ENCODE measurements at regions not wholly inside any gene's neighbourhood (a gene's known extent, or its start where the extent isn't known, plus 50 kb on each side); places are given as distances from the start of the nearest gene placed in this dataset.

DNA sequence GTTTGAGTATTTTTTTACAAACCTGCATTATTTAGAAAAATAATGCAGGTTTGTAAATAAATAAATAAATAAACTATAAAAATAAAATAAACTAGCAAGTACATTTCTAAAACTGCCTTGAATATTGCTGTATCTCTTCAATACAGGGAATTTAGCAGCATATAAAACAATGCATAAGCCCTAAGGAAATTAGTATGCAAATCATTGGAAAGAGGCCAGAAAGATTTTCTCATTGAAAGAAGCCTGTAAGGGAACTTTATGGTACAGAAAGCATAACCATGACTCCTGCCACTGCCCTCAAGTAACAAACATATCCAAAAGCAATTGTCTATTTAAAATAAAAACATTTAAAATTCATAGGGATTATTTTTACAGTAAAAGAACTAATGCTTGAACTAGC is 387.3 kb downstream of the HINT1 start:
- TF ChIP-seq, protein P1, sequence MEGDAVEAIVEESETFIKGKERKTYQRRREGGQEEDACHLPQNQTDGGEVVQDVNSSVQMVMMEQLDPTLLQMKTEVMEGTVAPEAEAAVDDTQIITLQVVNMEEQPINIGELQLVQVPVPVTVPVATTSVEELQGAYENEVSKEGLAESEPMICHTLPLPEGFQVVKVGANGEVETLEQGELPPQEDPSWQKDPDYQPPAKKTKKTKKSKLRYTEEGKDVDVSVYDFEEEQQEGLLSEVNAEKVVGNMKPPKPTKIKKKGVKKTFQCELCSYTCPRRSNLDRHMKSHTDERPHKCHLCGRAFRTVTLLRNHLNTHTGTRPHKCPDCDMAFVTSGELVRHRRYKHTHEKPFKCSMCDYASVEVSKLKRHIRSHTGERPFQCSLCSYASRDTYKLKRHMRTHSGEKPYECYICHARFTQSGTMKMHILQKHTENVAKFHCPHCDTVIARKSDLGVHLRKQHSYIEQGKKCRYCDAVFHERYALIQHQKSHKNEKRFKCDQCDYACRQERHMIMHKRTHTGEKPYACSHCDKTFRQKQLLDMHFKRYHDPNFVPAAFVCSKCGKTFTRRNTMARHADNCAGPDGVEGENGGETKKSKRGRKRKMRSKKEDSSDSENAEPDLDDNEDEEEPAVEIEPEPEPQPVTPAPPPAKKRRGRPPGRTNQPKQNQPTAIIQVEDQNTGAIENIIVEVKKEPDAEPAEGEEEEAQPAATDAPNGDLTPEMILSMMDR (IDR thresholded peaks at IDR 0.05), result no peak
- TF ChIP-seq MXI1 (IDR thresholded peaks at IDR 0.05; ENCODE audit: low read depth, low read length), result no peak
- no peak for TF ChIP-seq POLR2AphosphoS5 (IDR thresholded peaks at IDR 0.05; ENCODE audit: low read depth, low read length)
- no peak for TF ChIP-seq USF1 (IDR thresholded peaks at IDR 0.05; ENCODE audit: borderline replicate concordance, low read depth)
- TF ChIP-seq TCF12 (IDR thresholded peaks at IDR 0.05), result no peak
- no peak for TF ChIP-seq RAD21 (IDR thresholded peaks at IDR 0.05; ENCODE audit: low read length)
- no peak for TF ChIP-seq YY1 (IDR thresholded peaks at IDR 0.05; ENCODE audit: low read depth)
- TF ChIP-seq SIN3A (IDR thresholded peaks at IDR 0.05; ENCODE audit: borderline replicate concordance, low read depth, low read length), result no peak
- TF ChIP-seq TEAD4 (IDR thresholded peaks at IDR 0.05; ENCODE audit: borderline replicate concordance, insufficient read depth), result no peak
- TF ChIP-seq EZH2phosphoT487 (IDR thresholded peaks at IDR 0.05; ENCODE audit: borderline replicate concordance, low read depth), result no peak
- TF ChIP-seq ELF1 (IDR thresholded peaks at IDR 0.05), result no peak
